Transverse colon (tissue), 3 donors: ENCODE measurements at regions not wholly inside any gene's neighbourhood (a gene's known extent, or its start where the extent isn't known, plus 50 kb on each side); places are given as distances from the start of the nearest gene placed in this dataset.

ENCODE experiments used
- EP300 ChIP-seq: sonication (generic); formaldehyde crosslinking; IDR thresholded peaks from one replicate; pipeline ENCODE4 v1.6.1; 2017; ENCODE audit warnings: antibody characterized with exemption, low read depth
- POLR2A ChIP-seq: fragments of 450-650 bp; IDR thresholded peaks from one replicate; pipeline ENCODE4 v1.6.1; 2016; ENCODE audit warnings: antibody characterized with exemption, mild to moderate bottlenecking, moderate library complexity
- TF ChIP-seq, protein P1 (sequence below), 5 experiments: fragments of 200-600 bp in 3 of 5; fragments of 450-650 bp in 2 of 5; sonication (generic) in 3 of 5; IDR thresholded peaks; 1 replicate in 2 of 5; 2 replicates in 3 of 5; pipeline ENCODE4 v1.5.1; 2016 to 2017; ENCODE audit warnings: antibody characterized with exemption in 5 of 5, inconsistent platforms in 3 of 5, mild to moderate bottlenecking in 2 of 5, moderate library complexity in 1 of 5

DNA sequence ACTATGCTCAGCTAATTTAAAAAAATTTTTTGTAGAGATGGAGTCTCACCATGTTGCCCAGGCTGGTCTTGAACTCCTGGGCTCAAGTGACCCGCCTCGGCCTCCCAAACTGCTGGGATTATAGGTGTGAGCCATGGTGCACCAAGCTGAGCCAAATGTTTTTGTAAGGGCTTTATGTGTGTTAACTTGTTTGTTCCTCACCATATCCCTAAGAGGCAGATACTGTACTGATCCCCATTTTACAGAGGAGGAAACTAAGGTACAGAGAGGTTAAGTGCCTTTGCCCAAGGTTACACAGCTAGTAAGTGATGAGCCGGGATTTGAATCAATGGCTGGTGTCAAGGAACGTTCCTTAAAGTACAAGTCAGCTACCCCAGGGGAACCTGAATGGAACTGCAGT lies 85.3 kb upstream of the KLF7 start:
- TF ChIP-seq, protein P1, sequence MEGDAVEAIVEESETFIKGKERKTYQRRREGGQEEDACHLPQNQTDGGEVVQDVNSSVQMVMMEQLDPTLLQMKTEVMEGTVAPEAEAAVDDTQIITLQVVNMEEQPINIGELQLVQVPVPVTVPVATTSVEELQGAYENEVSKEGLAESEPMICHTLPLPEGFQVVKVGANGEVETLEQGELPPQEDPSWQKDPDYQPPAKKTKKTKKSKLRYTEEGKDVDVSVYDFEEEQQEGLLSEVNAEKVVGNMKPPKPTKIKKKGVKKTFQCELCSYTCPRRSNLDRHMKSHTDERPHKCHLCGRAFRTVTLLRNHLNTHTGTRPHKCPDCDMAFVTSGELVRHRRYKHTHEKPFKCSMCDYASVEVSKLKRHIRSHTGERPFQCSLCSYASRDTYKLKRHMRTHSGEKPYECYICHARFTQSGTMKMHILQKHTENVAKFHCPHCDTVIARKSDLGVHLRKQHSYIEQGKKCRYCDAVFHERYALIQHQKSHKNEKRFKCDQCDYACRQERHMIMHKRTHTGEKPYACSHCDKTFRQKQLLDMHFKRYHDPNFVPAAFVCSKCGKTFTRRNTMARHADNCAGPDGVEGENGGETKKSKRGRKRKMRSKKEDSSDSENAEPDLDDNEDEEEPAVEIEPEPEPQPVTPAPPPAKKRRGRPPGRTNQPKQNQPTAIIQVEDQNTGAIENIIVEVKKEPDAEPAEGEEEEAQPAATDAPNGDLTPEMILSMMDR (IDR thresholded peaks at IDR 0.05), result no peak
- TF ChIP-seq EP300, result no peak
- no peak for TF ChIP-seq POLR2A
